Endodermal cell (in vitro differentiated cells): ENCODE measurements at regions not wholly inside any gene's neighbourhood (a gene's known extent, or its start where the extent isn't known, plus 50 kb on each side); places are given as distances from the start of the nearest gene placed in this dataset.

Source experiments
- DNase-seq: peaks from one replicate; pipeline ENCODE4 v3.0.0-alpha.2; 2017
- H3K27ac ChIP-seq: 2 replicates; pipeline ENCODE4 v1.5.1; 2013; ENCODE audit warnings: mild to moderate bottlenecking, low read depth, low read length, moderate library complexity
- H3K27me3 ChIP-seq: 2 replicates; pipeline ENCODE4 v1.6.1; 2013; ENCODE audit warnings: mild to moderate bottlenecking, low read length, moderate library complexity; ENCODE audit not compliant: insufficient read depth, control insufficient read depth, poor library complexity, severe bottlenecking
- H3K36me3 ChIP-seq: 2 replicates; pipeline ENCODE4 v1.7.0; 2013; ENCODE audit warnings: mild to moderate bottlenecking, low read length, moderate library complexity; ENCODE audit not compliant: control insufficient read depth, insufficient read depth
- H3K4me1 ChIP-seq: one replicate; pipeline ENCODE4 v1.7.0; 2013; ENCODE audit warnings: low read length; ENCODE audit not compliant: control insufficient read depth, insufficient read depth
- H3K4me3 ChIP-seq: 2 replicates; pipeline ENCODE4 v1.5.1; 2013; ENCODE audit warnings: mild to moderate bottlenecking, low read length, moderate library complexity
- H3K9ac ChIP-seq: 2 replicates; pipeline ENCODE4 v1.6.1; 2013; ENCODE audit warnings: mild to moderate bottlenecking, low read length, moderate library complexity; ENCODE audit not compliant: poor library complexity, severe bottlenecking; ENCODE audit errors: extremely low read depth
- H3K9me3 ChIP-seq: 2 replicates; pipeline ENCODE4 v1.6.1; 2013; ENCODE audit warnings: mild to moderate bottlenecking, low read length, moderate library complexity; ENCODE audit not compliant: control insufficient read depth
- H3K27ac Mint-ChIP-seq: 2 replicates; pipeline ENCODE4 v1.8.0; 2020; ENCODE audit warnings: mixed read lengths
- H3K27me3 Mint-ChIP-seq: 2 replicates; pipeline ENCODE4 v1.8.0; 2021; ENCODE audit warnings: mild to moderate bottlenecking, mixed read lengths; ENCODE audit not compliant: insufficient read depth
- H3K36me3 Mint-ChIP-seq: 2 replicates; pipeline ENCODE4 v1.8.0; 2020; ENCODE audit warnings: low read depth, mixed read lengths
- H3K4me1 Mint-ChIP-seq: 2 replicates; pipeline ENCODE4 v1.8.0; 2020; ENCODE audit warnings: mixed read lengths
- H3K4me3 Mint-ChIP-seq: 2 replicates; pipeline ENCODE4 v1.8.0; 2020; ENCODE audit warnings: mild to moderate bottlenecking, moderate library complexity, mixed read lengths
- H3K9me3 Mint-ChIP-seq: 2 replicates; pipeline ENCODE4 v1.8.0; 2020; ENCODE audit warnings: mild to moderate bottlenecking, mixed read lengths
- WGBS, 2 experiments: methylation state at CpG; one replicate each; pipeline versions ENCODE4 v1.1.5 to v1.1.7; 2013; ENCODE audit warnings: missing lambda C conversion rate in 2 of 2, mixed read lengths in 1 of 2; ENCODE audit not compliant: insufficient coverage in 1 of 2, insufficient read length in 1 of 2; 5-methylcytosine and 5-hydroxymethylcytosine counted together
- TF ChIP-seq, protein P1 (sequence below): fragments of 200-600 bp; sonication (generic); conservative IDR thresholded peaks from 2 replicates; pipeline ENCODE4 v1.5.0; 2021; ENCODE audit warnings: antibody characterized with exemption, mild to moderate bottlenecking

- Histone ChIP-seq H3K9ac (no peak overlapping the region), H3K9me3 (no peaks in the 10 kb centered on the region), H3K27ac (peak overlapping the region; percentile 16), H3K36me3 (no peaks in the 10 kb centered on the region), H3K27me3 (no peaks in the 10 kb centered on the region), H3K4me3 (no peak overlapping the region), H3K4me1 (no peaks in the 10 kb centered on the region)
- no peak for DNase-seq
- Mint-ChIP-seq H3K4me1 (peaks cover 1% of the 10 kb centered on the region), H3K27me3 (no peaks in the 10 kb centered on the region), H3K4me3 (no peak overlapping the region), H3K36me3 (no peaks in the 10 kb centered on the region), H3K27ac (no peak overlapping the region), H3K9me3 (no peaks in the 10 kb centered on the region)
- 80 to 87% methylated on average over 5 to 13 of the region's 13 CpGs for WGBS, 2 experiments
- TF ChIP-seq, protein P1, sequence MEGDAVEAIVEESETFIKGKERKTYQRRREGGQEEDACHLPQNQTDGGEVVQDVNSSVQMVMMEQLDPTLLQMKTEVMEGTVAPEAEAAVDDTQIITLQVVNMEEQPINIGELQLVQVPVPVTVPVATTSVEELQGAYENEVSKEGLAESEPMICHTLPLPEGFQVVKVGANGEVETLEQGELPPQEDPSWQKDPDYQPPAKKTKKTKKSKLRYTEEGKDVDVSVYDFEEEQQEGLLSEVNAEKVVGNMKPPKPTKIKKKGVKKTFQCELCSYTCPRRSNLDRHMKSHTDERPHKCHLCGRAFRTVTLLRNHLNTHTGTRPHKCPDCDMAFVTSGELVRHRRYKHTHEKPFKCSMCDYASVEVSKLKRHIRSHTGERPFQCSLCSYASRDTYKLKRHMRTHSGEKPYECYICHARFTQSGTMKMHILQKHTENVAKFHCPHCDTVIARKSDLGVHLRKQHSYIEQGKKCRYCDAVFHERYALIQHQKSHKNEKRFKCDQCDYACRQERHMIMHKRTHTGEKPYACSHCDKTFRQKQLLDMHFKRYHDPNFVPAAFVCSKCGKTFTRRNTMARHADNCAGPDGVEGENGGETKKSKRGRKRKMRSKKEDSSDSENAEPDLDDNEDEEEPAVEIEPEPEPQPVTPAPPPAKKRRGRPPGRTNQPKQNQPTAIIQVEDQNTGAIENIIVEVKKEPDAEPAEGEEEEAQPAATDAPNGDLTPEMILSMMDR = no peak
These were observed 272.2 kb downstream of the NDUFA10 start for GRCh38 chr2:239752951-239753350.

GRCh38 chr2:239751679-239752355 lies 273.3 kb downstream of the NDUFA10 start:
- Histone ChIP-seq H3K27me3 (no peaks in the 10 kb centered on the region), H3K27ac (no peak overlapping the region), H3K4me1 (no peaks in the 10 kb centered on the region), H3K9me3 (no peaks in the 10 kb centered on the region), H3K9ac (no peak overlapping the region), H3K36me3 (no peaks in the 10 kb centered on the region), H3K4me3 (no peak overlapping the region)
- Mint-ChIP-seq H3K27me3 (no peaks in the 10 kb centered on the region), H3K36me3 (no peaks in the 10 kb centered on the region), H3K9me3 (no peaks in the 10 kb centered on the region), H3K4me1 (no peaks in the 10 kb centered on the region), H3K27ac (no peak overlapping the region), H3K4me3 (no peak overlapping the region)
- WGBS, 2 experiments = 86 to 90% methylated on average over 13 to 24 of the region's 24 CpGs
- TF ChIP-seq, protein P1 = no peak
- DNase-seq = no peak

GRCh38 chr2:239750929-239751678 lies 274.0 kb downstream of the NDUFA10 start:
- Histone ChIP-seq H3K4me3 (no peak overlapping the region), H3K27me3 (no peaks in the 10 kb centered on the region), H3K9me3 (no peaks in the 10 kb centered on the region), H3K9ac (no peak overlapping the region), H3K27ac (no peak overlapping the region), H3K36me3 (no peaks in the 10 kb centered on the region), H3K4me1 (no peaks in the 10 kb centered on the region)
- no peak overlapping the region for H3K27ac Mint-ChIP-seq
- no peaks in the 10 kb centered on the region for H3K36me3 Mint-ChIP-seq
- no peak for DNase-seq
- H3K27me3 Mint-ChIP-seq = no peaks in the 10 kb centered on the region
- WGBS, 2 experiments = 91 to 93% methylated on average over 13 to 22 of the region's 22 CpGs
- H3K4me1 Mint-ChIP-seq = peaks cover 1% of the 10 kb centered on the region
- H3K9me3 Mint-ChIP-seq = no peaks in the 10 kb centered on the region
- H3K4me3 Mint-ChIP-seq = no peak overlapping the region
- TF ChIP-seq, protein P1 = no peak
